ENCODE measurements at regions not wholly inside any gene's neighbourhood (a gene's known extent, or its start where the extent isn't known, plus 50 kb on each side); places are given as distances from the start of the nearest gene placed in this dataset.
A peak's percentile ranks its signal among the peaks of the same experiment; 100 is the strongest.

- Histone ChIP-seq H3K9me3 (no peaks in the 10 kb centered on the region), H3K36me3 (no peaks in the 10 kb centered on the region), H3K4me1 (no peaks in the 10 kb centered on the region), H3K27ac (no peak overlapping the region), H3K4me3 (no peak overlapping the region), H3K27me3 (no peaks in the 10 kb centered on the region)
- DNase-seq = no peak
- intact Hi-C loops (cut with DNase I; ENCODE audit: low total_unique reads) = no loop called here
- no peak for TF ChIP-seq CTCF (IDR thresholded peaks at IDR 0.05)
- TF ChIP-seq POLR2A (IDR thresholded peaks at IDR 0.05) = no peak
These were observed 101.2 kb downstream of the RAB18 start for GRCh38 chr10:27605318-27605717.

GRCh38 chr10:27607591-27607990 lies 103.5 kb downstream of the RAB18 start:
- TF ChIP-seq POLR2A (IDR thresholded peaks at IDR 0.05) (no peak), CTCF (IDR thresholded peaks at IDR 0.05) (no peak)
- Histone ChIP-seq H3K4me3 (no peak overlapping the region), H3K9me3 (no peaks in the 10 kb centered on the region), H3K27me3 (no peaks in the 10 kb centered on the region), H3K36me3 (no peaks in the 10 kb centered on the region), H3K27ac (no peak overlapping the region), H3K4me1 (no peaks in the 10 kb centered on the region)
- no peak for DNase-seq
- intact Hi-C loops (cut with DNase I; ENCODE audit: low total_unique reads) = no loop called here

- intact Hi-C loops (cut with DNase I; ENCODE audit: low total_unique reads) = no loop called here
- no peaks in the 10 kb centered on the region for H3K9me3 ChIP-seq
- TF ChIP-seq CTCF (IDR thresholded peaks at IDR 0.05) = no peak
- TF ChIP-seq POLR2A (IDR thresholded peaks at IDR 0.05) = no peak
- DNase-seq = no peak
- no peaks in the 10 kb centered on the region for H3K27me3 ChIP-seq
- no peak overlapping the region for H3K4me3 ChIP-seq
- no peaks in the 10 kb centered on the region for H3K4me1 ChIP-seq
- peak overlapping the region in 1 of 2 donors; percentile 26 for H3K27ac ChIP-seq
- no peaks in the 10 kb centered on the region for H3K36me3 ChIP-seq
These were observed 107.1 kb downstream of the RAB18 start for GRCh38 chr10:27611236-27611635.

GRCh38 chr10:27611744-27612550 lies 107.8 kb downstream of the RAB18 start:
- H3K4me3 ChIP-seq = no peak overlapping the region
- TF ChIP-seq CTCF (IDR thresholded peaks at IDR 0.05) (no peak), POLR2A (IDR thresholded peaks at IDR 0.05) (no peak)
- H3K27ac ChIP-seq = peak overlapping the region in 1 of 2 donors; percentile 26
- no peak for DNase-seq
- H3K4me1 ChIP-seq = no peaks in the 10 kb centered on the region
- H3K27me3 ChIP-seq = no peaks in the 10 kb centered on the region
- H3K9me3 ChIP-seq = no peaks in the 10 kb centered on the region
- H3K36me3 ChIP-seq = no peaks in the 10 kb centered on the region
- intact Hi-C loops (cut with DNase I; ENCODE audit: low total_unique reads) = no loop called here

- intact Hi-C loops (cut with DNase I; ENCODE audit: low total_unique reads) = no loop called here
- H3K4me1 ChIP-seq = no peaks in the 10 kb centered on the region
- no peaks in the 10 kb centered on the region for H3K9me3 ChIP-seq
- TF ChIP-seq CTCF (IDR thresholded peaks at IDR 0.05) (no peak), POLR2A (IDR thresholded peaks at IDR 0.05) (no peak)
- no peak overlapping the region for H3K27ac ChIP-seq
- DNase-seq = no peak
- no peak overlapping the region for H3K4me3 ChIP-seq
- no peaks in the 10 kb centered on the region for H3K27me3 ChIP-seq
- H3K36me3 ChIP-seq = no peaks in the 10 kb centered on the region
These were observed 108.5 kb downstream of the RAB18 start for GRCh38 chr10:27612551-27613035.
